Kasumi-1 (cell line): ENCODE measurements at regions not wholly inside any gene's neighbourhood (a gene's known extent, or its start where the extent isn't known, plus 50 kb on each side); places are given as distances from the start of the nearest gene placed in this dataset.
"Not testable (repeated sequence)": the region's sequence is repeated elsewhere in the genome, so short reads cannot be mapped to it uniquely, and the experiment has no call there.

Experiments used
- DNase-seq, 2 experiments: peaks; one replicate each; lab custom pipeline; 2025; lab: John Stamatoyannopoulos, UW

- DNase-seq = no peak
These were observed 284.2 kb upstream of the SGCD start for GRCh38 chr5:156042726-156043125.

- no peak for DNase-seq
These were observed 283.6 kb upstream of the SGCD start for GRCh38 chr5:156043351-156043750.

- DNase-seq = no peak
These were observed 275.0 kb upstream of the SGCD start for GRCh38 chr5:156051972-156052371.

GRCh38 chr5:156052656-156053055 is 274.3 kb upstream of the SGCD start:
- no peak for DNase-seq

- DNase-seq = no peak
These were observed 273.9 kb upstream of the SGCD start for GRCh38 chr5:156053056-156053455.

- DNase-seq = no peak
These were observed 250.1 kb upstream of the SGCD start for GRCh38 chr5:156076912-156077311.

GRCh38 chr5:156087577-156088110 is 239.3 kb upstream of the SGCD start:
- DNase-seq = no peak

- DNase-seq = not testable (repeated sequence)
These were observed 236.7 kb upstream of the SGCD start for GRCh38 chr5:156089955-156090940.

GRCh38 chr5:156093024-156093423 is 233.9 kb upstream of the SGCD start:
- DNase-seq = no peak

- no peak for DNase-seq
These were observed 233.0 kb upstream of the SGCD start for GRCh38 chr5:156094001-156094400.

- no peak for DNase-seq
These were observed 231.2 kb upstream of the SGCD start for GRCh38 chr5:156095709-156096241.

- no peak for DNase-seq
These were observed 230.7 kb upstream of the SGCD start for GRCh38 chr5:156096259-156096658.

GRCh38 chr5:156103155-156103885 is 223.6 kb upstream of the SGCD start:
- DNase-seq = no peak

GRCh38 chr5:156109317-156110023 is 217.5 kb upstream of the SGCD start:
- no peak for DNase-seq

- no peak for DNase-seq
These were observed 207.3 kb upstream of the SGCD start for GRCh38 chr5:156119692-156120091.

- DNase-seq = no peak
These were observed 206.2 kb upstream of the SGCD start for GRCh38 chr5:156120777-156121176.

- no peak for DNase-seq
These were observed 205.7 kb upstream of the SGCD start for GRCh38 chr5:156121234-156121633.

GRCh38 chr5:156121882-156122281 is 205.1 kb upstream of the SGCD start:
- no peak for DNase-seq

- DNase-seq = no peak
These were observed 202.3 kb upstream of the SGCD start for GRCh38 chr5:156124708-156125107.

GRCh38 chr5:156125118-156125517 is 201.8 kb upstream of the SGCD start:
- DNase-seq = no peak

- no peak for DNase-seq
These were observed 200.2 kb upstream of the SGCD start for GRCh38 chr5:156126716-156127115.

GRCh38 chr5:156128026-156128425 is 198.9 kb upstream of the SGCD start:
- no peak for DNase-seq
